SHP77 (cell line): ENCODE measurements at regions not wholly inside any gene's neighbourhood (a gene's known extent, or its start where the extent isn't known, plus 50 kb on each side); places are given as distances from the start of the nearest gene placed in this dataset.

Experiments used
- DNase-seq, 2 experiments: peaks; one replicate each; lab custom pipeline; 2025; lab: John Stamatoyannopoulos, UW

- DNase-seq, result no peak
Observed at GRCh38 chr1:22376546-22376945, 75.1 kb upstream of the ZBTB40 start.

- DNase-seq, result no peak
Observed at GRCh38 chr1:22376976-22377375, 74.7 kb upstream of the ZBTB40 start.

- no peak for DNase-seq
Observed at GRCh38 chr1:22379566-22379965, 72.1 kb upstream of the ZBTB40 start.

- DNase-seq, result no peak
Observed at GRCh38 chr1:22380024-22380785, 71.4 kb upstream of the ZBTB40 start.

GRCh38 chr1:22383526-22384294 is 67.9 kb upstream of the ZBTB40 start:
- DNase-seq, result no peak

- no peak for DNase-seq
Observed at GRCh38 chr1:22385537-22385936, 66.1 kb upstream of the ZBTB40 start.

GRCh38 chr1:22386774-22387173 is 64.9 kb upstream of the ZBTB40 start:
- DNase-seq, result no peak

GRCh38 chr1:22387919-22388580 is 63.6 kb upstream of the ZBTB40 start:
- no peak for DNase-seq

GRCh38 chr1:22388671-22389450 is 62.8 kb upstream of the ZBTB40 start:
- DNase-seq, result no peak

- DNase-seq, result no peak
Observed at GRCh38 chr1:22393587-22393986, 58.1 kb upstream of the ZBTB40 start.

- DNase-seq, result no peak
Observed at GRCh38 chr1:22398656-22399420, 52.8 kb upstream of the ZBTB40 start.

- DNase-seq, result no peak
Observed at GRCh38 chr1:22399421-22400091, 52.1 kb upstream of the ZBTB40 start.
